CD4-positive, alpha-beta T cell treated with Interferon gamma for 1 hour (primary cell): ENCODE measurements at regions not wholly inside any gene's neighbourhood (a gene's known extent, or its start where the extent isn't known, plus 50 kb on each side); places are given as distances from the start of the nearest gene placed in this dataset.
"Not testable (repeated sequence)": the region's sequence is repeated elsewhere in the genome, so short reads cannot be mapped to it uniquely, and the experiment has no call there.

ENCODE experiments used
- DNase-seq: peaks from one replicate; pipeline ENCODE4 v3.0.0-alpha.2; 2020

DNA sequence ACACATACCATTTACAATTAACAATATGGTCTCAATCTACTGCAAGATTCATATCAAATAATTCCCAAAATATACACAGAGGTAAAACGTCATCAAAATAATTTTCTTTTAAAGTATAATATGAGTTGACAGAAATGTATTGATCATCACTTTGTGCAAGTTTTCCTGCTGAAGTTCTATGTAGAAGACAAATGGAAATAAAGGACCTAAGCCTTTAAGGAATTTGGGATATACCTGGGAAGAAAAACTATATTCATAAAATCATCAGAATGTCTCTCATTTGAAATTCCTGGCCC is 61.1 kb upstream of the DAAM1 start:
- DNase-seq: no peak

DNA sequence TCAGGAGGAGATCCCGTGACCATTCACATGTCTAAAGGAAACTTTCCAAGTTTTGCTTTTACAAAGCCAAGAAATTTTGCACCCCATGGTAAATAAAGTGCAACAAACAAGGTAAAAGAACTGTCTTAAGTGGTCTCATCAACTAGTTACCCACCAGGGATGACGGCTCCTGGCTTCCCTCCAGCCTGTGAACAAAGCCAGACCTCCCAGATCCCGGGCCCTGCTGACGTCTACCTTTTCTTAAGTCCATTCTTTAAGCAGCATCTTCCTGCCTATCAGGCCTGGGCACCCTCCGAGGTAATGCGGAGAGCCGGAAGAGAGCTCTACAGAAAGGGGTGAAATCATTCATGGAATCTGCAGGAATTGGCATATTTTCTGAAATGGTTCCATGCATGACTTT is 58.0 kb upstream of the DAAM1 start:
- DNase-seq: no peak

DNA sequence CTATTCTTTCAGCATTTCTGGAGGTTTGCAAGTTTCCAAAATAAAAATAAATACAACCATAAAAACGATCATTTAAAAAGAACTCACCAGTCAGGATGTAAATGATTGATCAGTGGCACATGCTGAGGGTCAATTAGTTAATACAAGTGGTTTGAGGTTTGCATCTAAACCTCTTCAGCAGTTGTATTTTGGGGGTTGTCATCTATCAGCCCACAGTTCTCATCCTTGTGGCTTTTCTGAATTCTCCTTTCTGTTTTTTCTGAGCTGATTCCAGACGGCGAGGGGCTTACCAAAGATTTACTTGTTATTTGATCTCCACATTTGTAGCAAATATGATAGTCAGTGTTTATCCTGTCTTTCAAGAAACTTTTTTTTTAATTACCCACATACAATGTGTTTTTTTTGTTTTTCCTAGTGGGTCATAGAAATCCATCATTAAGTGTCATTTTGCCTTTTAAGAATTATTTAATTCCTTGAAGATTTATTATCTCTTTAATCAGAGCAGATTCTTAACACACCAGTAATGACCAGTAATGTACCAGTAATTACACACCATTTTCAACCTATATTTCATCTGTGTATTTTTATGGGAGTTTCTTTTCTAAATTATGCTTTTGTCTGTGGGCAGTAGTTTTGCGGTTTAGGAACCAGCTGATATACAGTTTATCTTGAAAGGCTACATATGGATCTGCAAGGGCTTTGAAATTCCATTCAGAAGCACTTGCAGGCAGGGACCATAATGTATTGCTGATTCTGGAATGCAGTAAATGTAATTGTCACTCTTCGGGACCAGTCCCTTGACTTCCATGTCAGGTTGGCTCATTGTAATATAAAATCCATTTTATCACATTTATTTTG is 56.3 kb upstream of the DAAM1 start:
- DNase-seq: no peak

DNA sequence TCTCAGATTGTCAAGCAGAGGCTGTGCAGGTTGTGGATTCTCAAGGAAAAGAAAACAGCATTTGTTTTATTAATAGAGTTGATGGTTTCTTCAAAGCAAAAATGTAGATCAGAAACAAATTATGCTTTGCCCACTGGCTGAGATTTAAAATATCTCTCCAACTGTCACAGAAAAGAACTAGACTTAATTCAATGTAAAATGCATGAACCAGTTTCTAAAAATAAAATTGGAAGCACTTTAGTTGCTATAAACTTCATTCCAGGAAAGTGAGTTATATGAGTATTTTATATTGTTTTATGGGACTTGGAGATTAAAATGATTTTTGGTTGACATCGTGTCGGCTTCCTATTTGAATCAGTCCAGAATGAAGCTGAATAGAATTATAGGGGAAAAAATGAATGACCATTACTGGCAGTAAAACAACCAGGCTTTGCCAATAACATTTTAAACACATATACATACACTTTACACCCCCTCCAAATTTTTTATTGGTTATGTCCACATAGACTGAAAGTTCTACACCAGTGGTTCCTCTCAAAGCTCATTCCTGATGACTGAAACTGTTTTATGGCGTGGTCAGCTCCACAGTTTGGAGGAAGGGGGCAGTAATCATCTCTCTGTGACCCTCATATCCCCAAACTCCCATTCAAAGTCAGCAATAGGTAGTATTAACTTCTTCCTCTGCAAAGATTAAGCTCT is 55.5 kb upstream of the DAAM1 start:
- DNase-seq: no peak

DNA sequence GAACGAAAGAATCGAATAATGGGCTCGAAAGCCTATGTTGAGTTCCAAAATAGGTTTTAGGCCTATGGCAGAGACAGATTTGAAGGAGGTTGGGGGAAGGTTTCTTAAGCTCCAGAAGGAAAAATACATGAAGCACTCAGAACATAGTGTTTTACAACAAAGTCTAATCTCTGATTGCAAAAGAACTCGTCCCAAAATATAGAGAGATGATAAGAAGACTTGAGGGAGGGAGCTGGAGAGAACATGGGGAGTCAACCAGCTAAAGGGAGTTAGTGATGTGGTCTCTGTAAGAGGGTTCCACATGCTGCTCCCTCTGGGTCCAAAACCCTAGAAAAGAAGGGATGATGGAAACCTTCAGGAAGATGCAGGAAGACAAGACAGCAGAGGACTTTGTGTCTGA is 54.8 kb upstream of the DAAM1 start:
- DNase-seq: no peak

DNA sequence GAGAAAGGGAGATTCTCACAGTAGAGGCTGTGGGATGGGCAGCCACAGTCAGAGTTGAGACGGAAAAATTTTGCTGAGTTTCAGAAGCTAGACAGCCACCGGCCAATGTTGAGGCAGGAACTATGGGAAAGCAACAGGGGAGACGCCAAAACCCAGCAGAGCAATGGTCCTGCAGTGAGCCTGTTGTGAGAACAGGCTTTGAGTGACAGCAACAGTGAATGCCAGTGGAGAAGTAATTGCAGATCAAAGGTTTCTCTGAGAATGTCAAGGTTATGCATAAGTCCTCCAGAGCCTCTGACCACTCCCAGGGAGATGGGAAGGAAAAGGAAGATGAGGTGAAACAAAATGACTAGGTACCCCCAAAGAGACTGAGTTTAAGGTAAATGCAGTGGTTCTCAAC is 54.2 kb upstream of the DAAM1 start:
- no peak for DNase-seq

DNA sequence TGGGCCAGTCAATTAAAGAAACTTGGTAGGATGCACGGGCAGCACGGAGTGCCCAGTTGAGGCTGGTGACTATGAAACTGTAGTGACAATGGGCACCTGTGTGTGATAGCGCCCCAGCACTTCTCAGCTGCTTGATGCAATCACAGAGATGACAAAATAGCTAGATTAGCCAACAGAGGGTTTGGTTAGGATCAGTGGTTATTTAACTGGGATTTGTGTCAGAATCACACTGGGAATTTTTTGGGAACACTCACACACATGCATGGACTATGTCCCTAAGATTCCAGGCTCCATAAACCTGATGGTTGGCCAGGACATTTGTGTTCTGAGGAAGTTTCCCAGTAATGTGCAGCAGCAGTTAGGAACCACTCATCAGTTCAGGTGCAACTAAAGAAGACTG is 51.2 kb upstream of the DAAM1 start:
- no peak for DNase-seq

DNA sequence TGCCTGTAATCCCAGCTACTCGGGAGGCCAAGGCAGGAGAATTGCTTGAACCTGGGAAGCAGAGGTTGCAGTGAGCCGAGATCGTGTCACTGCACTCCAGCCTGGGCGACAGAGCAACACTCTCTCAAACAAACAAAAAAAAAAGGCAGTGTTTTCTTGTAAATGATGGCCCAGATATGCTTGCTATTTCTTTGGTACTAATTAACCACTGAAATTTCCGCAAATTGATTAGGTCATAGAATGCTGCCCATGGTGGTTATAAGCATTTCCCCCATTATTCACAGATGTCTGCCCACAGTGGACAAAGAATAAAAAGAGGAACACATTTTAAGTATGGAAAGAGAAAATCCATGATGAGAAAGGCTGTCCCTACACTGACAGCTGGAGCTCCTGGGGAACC is 49.9 kb upstream of the DAAM1 start:
- DNase-seq: not testable (repeated sequence)
